H9 (cell line): ENCODE measurements at regions not wholly inside any gene's neighbourhood (a gene's known extent, or its start where the extent isn't known, plus 50 kb on each side); places are given as distances from the start of the nearest gene placed in this dataset.

Experiments
- DNase-seq: peaks from one replicate; pipeline ENCODE4 v3.0.0-alpha.2; 2017
- H2AFZ ChIP-seq: one replicate; pipeline ENCODE4 v1.6.1; 2013; ENCODE audit warnings: mild to moderate bottlenecking, low read length, control low read depth, moderate library complexity
- H2AK5ac ChIP-seq: 2 replicates; pipeline ENCODE4 v1.6.1; 2013; ENCODE audit warnings: low read length, control low read depth, mixed read lengths; ENCODE audit not compliant: insufficient read length
- H2BK120ac ChIP-seq: one replicate; pipeline ENCODE4 v1.6.1; 2013; ENCODE audit warnings: low read depth, mild to moderate bottlenecking, low read length, control low read depth, inconsistent platforms; ENCODE audit not compliant: poor library complexity, severe bottlenecking
- H2BK12ac ChIP-seq: 2 replicates; pipeline ENCODE4 v1.6.1; 2013; ENCODE audit warnings: low read length, control low read depth, mixed read lengths, low read depth; ENCODE audit not compliant: insufficient read length
- H2BK15ac ChIP-seq: 2 replicates; pipeline ENCODE4 v1.6.1; 2013; ENCODE audit warnings: low read depth, low read length, control low read depth
- H2BK20ac ChIP-seq: one replicate; pipeline ENCODE4 v1.6.1; 2013; ENCODE audit warnings: low read depth, mild to moderate bottlenecking, low read length, control low read depth, inconsistent platforms; ENCODE audit not compliant: poor library complexity, severe bottlenecking
- H2BK5ac ChIP-seq: 2 replicates; pipeline ENCODE4 v1.6.1; 2013; ENCODE audit warnings: low read length, control low read depth, mixed read lengths; ENCODE audit not compliant: insufficient read length
- H3K14ac ChIP-seq: 2 replicates; pipeline ENCODE4 v1.6.1; 2013; ENCODE audit warnings: low read length, control low read depth; ENCODE audit not compliant: insufficient read depth
- H3K18ac ChIP-seq: 2 replicates; pipeline ENCODE4 v1.6.1; 2013; ENCODE audit warnings: low read depth, mild to moderate bottlenecking, mixed read lengths, low read length, control low read depth; ENCODE audit not compliant: insufficient read length
- H3K23ac ChIP-seq: 2 replicates; pipeline ENCODE4 v1.6.1; 2013; ENCODE audit warnings: low read length, control low read depth, mixed read lengths, low read depth; ENCODE audit not compliant: insufficient read length
- H3K23me2 ChIP-seq: 2 replicates; pipeline ENCODE4 v1.6.1; 2013; ENCODE audit warnings: low read depth, mild to moderate bottlenecking, mixed read lengths, low read length, control low read depth; ENCODE audit not compliant: insufficient read length, poor library complexity, severe bottlenecking
- H3K27ac ChIP-seq: 2 replicates; pipeline ENCODE4 v1.5.1; 2013; ENCODE audit warnings: low read length, control low read depth, mixed read lengths, low read depth; ENCODE audit not compliant: insufficient read length
- H3K27me3 ChIP-seq: 2 replicates; pipeline ENCODE4 v1.6.1; 2013; ENCODE audit warnings: low read length, control low read depth, inconsistent platforms; ENCODE audit not compliant: insufficient read depth
- H3K4ac ChIP-seq: 2 replicates; pipeline ENCODE4 v1.6.1; 2013; ENCODE audit warnings: low read depth, mild to moderate bottlenecking, control low read depth, inconsistent platforms, low read length, moderate library complexity
- H3K4me1 ChIP-seq: 2 replicates; pipeline ENCODE4 v1.6.1; 2013; ENCODE audit warnings: low read length, control low read depth, inconsistent platforms; ENCODE audit not compliant: insufficient read depth
- H3K4me2 ChIP-seq: 2 replicates; pipeline ENCODE4 v1.6.1; 2013; ENCODE audit warnings: low read length, control low read depth, mixed read lengths; ENCODE audit not compliant: insufficient read length, insufficient read depth
- H3K56ac ChIP-seq: 2 replicates; pipeline ENCODE4 v1.6.1; 2013; ENCODE audit warnings: low read depth, mild to moderate bottlenecking, mixed read lengths, low read length, control low read depth; ENCODE audit not compliant: insufficient read length
- H3K79me1 ChIP-seq: 2 replicates; pipeline ENCODE4 v1.6.1; 2013; ENCODE audit warnings: low read depth, mild to moderate bottlenecking, moderate library complexity, low read length, control low read depth, inconsistent platforms; ENCODE audit not compliant: insufficient read depth, poor library complexity, severe bottlenecking
- H3K79me2 ChIP-seq: 2 replicates; pipeline ENCODE4 v1.6.1; 2013; ENCODE audit warnings: low read length, control low read depth, inconsistent platforms; ENCODE audit not compliant: insufficient read depth
- H3K9ac ChIP-seq: 2 replicates; pipeline ENCODE4 v1.6.1; 2013; ENCODE audit warnings: low read length, control low read depth, mixed read lengths; ENCODE audit not compliant: insufficient read length; ENCODE audit errors: extremely low read depth
- H3K9me3 ChIP-seq: one replicate; pipeline ENCODE4 v1.6.1; 2013; ENCODE audit warnings: low read depth, low read length, inconsistent platforms; ENCODE audit not compliant: control insufficient read depth
- H3T11ph ChIP-seq: one replicate; pipeline ENCODE4 v1.6.1; 2013; ENCODE audit warnings: mild to moderate bottlenecking, low read length, control low read depth, inconsistent platforms
- H4K20me1 ChIP-seq: one replicate; pipeline ENCODE4 v1.6.1; 2013; ENCODE audit not compliant: control insufficient read depth, insufficient read length, insufficient read depth
- H4K5ac ChIP-seq: 2 replicates; pipeline ENCODE4 v1.6.1; 2013; ENCODE audit warnings: low read depth, mild to moderate bottlenecking, mixed read lengths, low read length, control low read depth; ENCODE audit not compliant: insufficient read length
- H4K8ac ChIP-seq: replicated peaks from 2 replicates; pipeline ENCODE4 v1.6.1; 2013; ENCODE audit warnings: low read length, control low read depth, mixed read lengths, low read depth; ENCODE audit not compliant: insufficient read length
- H4K91ac ChIP-seq: 2 replicates; pipeline ENCODE4 v1.6.1; 2013; ENCODE audit warnings: low read depth, mild to moderate bottlenecking, moderate library complexity, mixed read lengths, low read length, control low read depth; ENCODE audit not compliant: insufficient read length
- H3K27ac Mint-ChIP-seq, 3 experiments: 2 replicates in 2 of 3; 3 replicates in 1 of 3; pipeline ENCODE4 v1.8.0; 2020 to 2021; ENCODE audit warnings: mixed read lengths in 3 of 3, mild to moderate bottlenecking in 1 of 3, moderate library complexity in 1 of 3
- H3K27me3 Mint-ChIP-seq: 2 replicates; pipeline ENCODE4 v1.8.0; 2021; ENCODE audit warnings: low read depth, mild to moderate bottlenecking, moderate library complexity, mixed read lengths
- H3K36me3 Mint-ChIP-seq, 3 experiments: 2 replicates in 2 of 3; 3 replicates in 1 of 3; pipeline ENCODE4 v1.8.0; 2020 to 2021; ENCODE audit warnings: low read depth in 3 of 3, mixed read lengths in 3 of 3; ENCODE audit not compliant: insufficient read depth in 1 of 3
- H3K4me1 Mint-ChIP-seq, 2 experiments: 2 replicates each; pipeline ENCODE4 v1.8.0; 2020; ENCODE audit warnings: mixed read lengths in 2 of 2
- H3K4me3 Mint-ChIP-seq, 2 experiments: 2 replicates in 1 of 2; 3 replicates in 1 of 2; pipeline ENCODE4 v1.8.0; 2020 to 2021; ENCODE audit warnings: mild to moderate bottlenecking in 2 of 2, mixed read lengths in 2 of 2, moderate library complexity in 1 of 2
- H3K9me3 Mint-ChIP-seq, 2 experiments: 2 replicates in 1 of 2; 3 replicates in 1 of 2; pipeline ENCODE4 v1.8.0; 2020; ENCODE audit warnings: mild to moderate bottlenecking in 2 of 2, mixed read lengths in 2 of 2, moderate library complexity in 1 of 2
- CTCF ChIP-seq: fragments of 200-600 bp; sonication (generic); conservative IDR thresholded peaks from 3 replicates; pipeline ENCODE4 v1.8.0; 2021; ENCODE audit warnings: antibody characterized with exemption, mild to moderate bottlenecking
- WGBS: extraction: QIAGEN DNeasy Blood & Tissue Kit; methylation state at CpG from one replicate; pipeline ENCODE4 v1.1.7; 2013; ENCODE audit warnings: missing lambda C conversion rate, low lambda C conversion rate, mixed read lengths; ENCODE audit not compliant: insufficient read length; ENCODE audit errors: extremely low coverage; 5-methylcytosine and 5-hydroxymethylcytosine counted together

- H2BK12ac ChIP-seq, result no peak overlapping the region
- no peak overlapping the region for H3K9ac ChIP-seq
- no peak overlapping the region for H2BK5ac ChIP-seq
- no peak overlapping the region for H2BK120ac ChIP-seq
- H4K5ac ChIP-seq, result no peak overlapping the region
- H3K9me3 ChIP-seq, result no peaks in the 10 kb centered on the region
- no peak overlapping the region for H2AFZ ChIP-seq
- H3K56ac ChIP-seq, result no peak overlapping the region
- no peaks in the 10 kb centered on the region for H3K79me2 ChIP-seq
- TF ChIP-seq CTCF, result no peak
- H3K23ac ChIP-seq, result no peak overlapping the region
- H4K8ac ChIP-seq, result no peak overlapping the region
- no CpG with 5 or more reads among the region's 7 CpGs for WGBS
- no peaks in the 10 kb centered on the region for H3K23me2 ChIP-seq
- no peak overlapping the region for H3K18ac ChIP-seq
- H3K27ac ChIP-seq, result no peak overlapping the region
- no peak for DNase-seq
- no peak overlapping the region for H3K4ac ChIP-seq
- no peaks in the 10 kb centered on the region; the same call in 1 of the 2 replicates for H3K27me3 Mint-ChIP-seq
- H3K14ac ChIP-seq, result no peak overlapping the region
- H3K27me3 ChIP-seq, result no peaks in the 10 kb centered on the region
- no peaks in the 10 kb centered on the region for H3K4me1 Mint-ChIP-seq
- H2BK20ac ChIP-seq, result no peak overlapping the region
- no peak overlapping the region for H2AK5ac ChIP-seq
- no peaks in the 10 kb centered on the region for H3K9me3 Mint-ChIP-seq
- no peak overlapping the region for H4K91ac ChIP-seq
- no peaks in the 10 kb centered on the region for H3K79me1 ChIP-seq
- H3K36me3 Mint-ChIP-seq, result no peaks in the 10 kb centered on the region
- no peak overlapping the region for H3K4me3 Mint-ChIP-seq
- H3T11ph ChIP-seq, result no peak overlapping the region
- no peak overlapping the region for H3K27ac Mint-ChIP-seq
- H4K20me1 ChIP-seq, result no peaks in the 10 kb centered on the region
- H3K4me2 ChIP-seq, result no peak overlapping the region
- no peak overlapping the region for H2BK15ac ChIP-seq
- H3K4me1 ChIP-seq, result no peaks in the 10 kb centered on the region
Measured at GRCh38 chr5:159519365-159519764, 189.1 kb upstream of the IL12B start.
